CD4-positive, alpha-beta T cell (primary cell): ENCODE measurements at regions not wholly inside any gene's neighbourhood (a gene's known extent, or its start where the extent isn't known, plus 50 kb on each side); places are given as distances from the start of the nearest gene placed in this dataset.

Experiments
- ATAC-seq: fragments of 200-7000 bp; cut with Tn5 transposase; one replicate; pipeline ENCODE4 v1.10.0; 2022; ENCODE audit warnings: mild to moderate bottlenecking; ENCODE audit not compliant: poor library complexity
- CTCF ChIA-PET: fragments of 350-600 bp; sonication (Branson Sonifier 250); formaldehyde crosslinking; loops from one replicate; lab custom pipeline; 2021; ENCODE audit warnings: antibody characterized with exemption, inconsistent platforms; lab: Charles Lee
- POLR2A ChIA-PET: fragments of 350-600 bp; sonication (Branson Sonifier 250); formaldehyde crosslinking; loops from one replicate; lab custom pipeline; 2021; ENCODE audit warnings: antibody characterized with exemption, inconsistent platforms; lab: Charles Lee
- DNase-seq, 14 experiments: peaks; one replicate each; pipeline ENCODE4 v3.0.0-alpha.2; 2013 to 2020; ENCODE audit warnings: mixed read lengths in 2 of 14
- H3K27ac ChIP-seq, 2 donors: one replicate each; pipeline versions ENCODE4 v1.5.1 to v1.7.0; 2013; ENCODE audit warnings: low read length in 2 of 2, low read depth in 1 of 2, mild to moderate bottlenecking in 1 of 2
- H3K27me3 ChIP-seq, 2 experiments: 1 replicate in 1 of 2; 2 replicates in 1 of 2; pipeline versions ENCODE4 v1.6.1 to v1.7.0; 2013; ENCODE audit warnings: low read length in 2 of 2, control low read depth in 1 of 2, mild to moderate bottlenecking in 1 of 2, moderate library complexity in 1 of 2; ENCODE audit not compliant: insufficient read depth in 2 of 2, control insufficient read depth in 1 of 2
- H3K36me3 ChIP-seq: one replicate; pipeline ENCODE4 v1.6.1; 2013; ENCODE audit warnings: low read length, control low read depth; ENCODE audit not compliant: insufficient read depth
- H3K4me1 ChIP-seq: one replicate; pipeline ENCODE4 v1.6.1; 2013; ENCODE audit warnings: low read length, control low read depth; ENCODE audit not compliant: insufficient read depth
- H3K4me3 ChIP-seq: one replicate; pipeline ENCODE4 v1.5.1; 2013; ENCODE audit warnings: mild to moderate bottlenecking, low read length, moderate library complexity
- H3K9me3 ChIP-seq, 2 experiments: 1 replicate in 1 of 2; 2 replicates in 1 of 2; pipeline versions ENCODE4 v1.6.1 to v1.7.0; 2013; ENCODE audit warnings: low read length in 2 of 2, mild to moderate bottlenecking in 2 of 2, control low read depth in 1 of 2, moderate library complexity in 1 of 2; ENCODE audit not compliant: control insufficient read depth in 1 of 2, insufficient read depth in 1 of 2
- H3K27ac Mint-ChIP-seq: one replicate; pipeline ENCODE4 v1.8.0; 2020; ENCODE audit warnings: mixed read lengths
- H3K27me3 Mint-ChIP-seq: one replicate; pipeline ENCODE4 v1.8.0; 2021; ENCODE audit warnings: mixed read lengths
- H3K36me3 Mint-ChIP-seq: one replicate; pipeline ENCODE4 v1.8.0; 2021; ENCODE audit warnings: low read depth, mixed read lengths
- H3K4me1 Mint-ChIP-seq: one replicate; pipeline ENCODE4 v1.8.0; 2021; ENCODE audit warnings: low read depth, mixed read lengths
- H3K4me3 Mint-ChIP-seq: one replicate; pipeline ENCODE4 v1.8.0; 2020; ENCODE audit warnings: mild to moderate bottlenecking, mixed read lengths
- H3K9me3 Mint-ChIP-seq: one replicate; pipeline ENCODE4 v1.8.0; 2020; ENCODE audit warnings: mixed read lengths
- CTCF ChIP-seq: fragments of 200-600 bp; IDR thresholded peaks from one replicate; pipeline ENCODE4 v1.8.0; 2022; ENCODE audit warnings: antibody characterized with exemption, mild to moderate bottlenecking
- intact Hi-C, 2 experiments: fragments of 100-400 bp; cut with DNase I in 1 of 2; cut with micrococcal nuclease in 1 of 2; formaldehyde crosslinking; loops; one replicate each; pipeline versions ENCODE4 v1.15.1 to v1.9.0; 2023 to 2025; cut with DNase I, micrococcal nuclease

DNA sequence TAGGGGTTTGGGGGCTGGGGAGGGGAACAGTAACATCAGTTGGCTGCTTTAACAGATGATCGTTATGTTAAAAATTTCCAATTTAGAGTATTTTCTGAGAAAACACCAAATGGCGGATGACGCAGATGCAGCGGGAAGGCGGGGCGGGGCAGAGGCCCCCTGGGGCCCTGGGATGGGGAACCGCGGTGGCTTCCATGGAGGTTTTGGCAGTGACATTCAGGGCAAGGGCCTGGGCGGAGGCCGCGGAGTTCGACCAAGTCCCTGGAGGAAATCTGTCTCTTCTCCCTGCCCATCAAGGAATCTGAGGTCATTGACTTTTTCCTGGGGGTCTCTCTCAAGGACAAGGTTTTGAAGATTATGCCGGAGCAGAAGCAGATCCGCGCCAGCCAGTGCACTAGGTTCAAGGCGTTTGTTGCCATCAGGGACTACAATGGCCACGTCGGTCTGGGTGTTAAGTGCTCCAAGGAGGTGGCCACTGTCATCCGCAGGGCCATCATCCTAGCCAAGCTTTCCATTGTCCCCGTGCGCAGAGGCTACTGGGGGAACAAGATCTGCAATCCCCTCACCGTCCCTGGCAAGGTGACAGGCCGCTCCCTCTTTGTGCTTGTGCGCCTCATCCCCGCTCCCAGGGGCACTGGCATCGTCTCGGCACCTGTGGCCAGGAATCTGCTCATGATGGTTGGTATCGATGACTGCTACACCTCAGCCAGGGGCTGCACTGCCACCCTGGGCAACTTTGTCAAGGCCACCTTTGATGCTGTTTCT lies 310.2 kb downstream of the PTPRC start:
- no peak overlapping the region for H3K27ac ChIP-seq
- intact Hi-C loops, result loop anchor here in 1 of 2 experiments (10.0 kb wide), 1 partner anchor 434 kb away; no protein-coding TSS in a partner anchor
- no peaks in the 10 kb centered on the region for H3K36me3 ChIP-seq
- no peaks in the 10 kb centered on the region for H3K4me1 Mint-ChIP-seq
- CTCF ChIA-PET, result no interaction called here
- TF ChIP-seq CTCF, result no peak
- H3K9me3 Mint-ChIP-seq, result no peaks in the 10 kb centered on the region
- no peaks in the 10 kb centered on the region for H3K27me3 Mint-ChIP-seq
- H3K4me3 ChIP-seq, result no peak overlapping the region
- H3K9me3 ChIP-seq, result peaks cover 0 to 7% of the 10 kb centered on the region in 2 experiments
- no peaks in the 10 kb centered on the region for H3K27me3 ChIP-seq
- DNase-seq (no peak), ATAC-seq (no peak)
- H3K4me1 ChIP-seq, result no peaks in the 10 kb centered on the region
- H3K4me3 Mint-ChIP-seq, result no peak overlapping the region
- POLR2A ChIA-PET, result no interaction called here
- H3K27ac Mint-ChIP-seq, result no peak overlapping the region
- no peaks in the 10 kb centered on the region for H3K36me3 Mint-ChIP-seq

DNA sequence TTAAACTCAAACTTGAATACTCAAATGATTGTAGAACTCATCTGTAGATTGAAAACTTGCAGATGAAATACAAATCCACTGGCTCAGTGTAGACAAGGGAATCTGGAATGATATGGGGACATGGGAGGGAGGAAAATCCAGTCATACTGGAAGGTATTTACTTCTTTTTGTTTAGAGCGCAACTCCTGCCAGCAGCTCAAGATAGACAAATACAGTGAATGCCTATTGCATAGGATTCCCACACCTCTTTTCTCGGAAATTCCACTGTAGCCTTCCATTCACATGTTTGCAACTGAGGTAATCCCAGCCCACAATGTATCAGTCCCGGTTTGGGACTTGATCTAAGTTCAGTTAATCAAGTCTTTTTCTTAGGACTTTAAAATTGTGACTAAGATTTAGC lies 311.2 kb downstream of the PTPRC start:
- no peak overlapping the region for H3K27ac ChIP-seq
- H3K4me3 ChIP-seq, result no peak overlapping the region
- DNase-seq (no peak), ATAC-seq (no peak)
- H3K4me1 ChIP-seq, result no peaks in the 10 kb centered on the region
- H3K9me3 Mint-ChIP-seq, result no peaks in the 10 kb centered on the region
- H3K36me3 ChIP-seq, result no peaks in the 10 kb centered on the region
- no peaks in the 10 kb centered on the region for H3K4me1 Mint-ChIP-seq
- H3K27me3 Mint-ChIP-seq, result no peaks in the 10 kb centered on the region
- TF ChIP-seq CTCF, result no peak
- no peak overlapping the region for H3K4me3 Mint-ChIP-seq
- no peaks in the 10 kb centered on the region for H3K27me3 ChIP-seq
- CTCF ChIA-PET, result no interaction called here
- H3K9me3 ChIP-seq, result peaks cover 0 to 7% of the 10 kb centered on the region in 2 experiments
- no peak overlapping the region for H3K27ac Mint-ChIP-seq
- POLR2A ChIA-PET, result no interaction called here
- no peaks in the 10 kb centered on the region for H3K36me3 Mint-ChIP-seq
- intact Hi-C loops, result loop anchor here in 1 of 2 experiments (10.0 kb wide), 1 partner anchor 45 kb away; no protein-coding TSS in a partner anchor

- Histone ChIP-seq H3K27ac (no peak overlapping the region), H3K4me1 (no peaks in the 10 kb centered on the region), H3K4me3 (no peak overlapping the region), H3K36me3 (no peaks in the 10 kb centered on the region), H3K27me3 (no peaks in the 10 kb centered on the region), H3K9me3 (no peaks in the 10 kb centered on the region)
- Mint-ChIP-seq H3K27me3 (no peaks in the 10 kb centered on the region), H3K9me3 (no peaks in the 10 kb centered on the region), H3K27ac (no peak overlapping the region), H3K4me3 (no peak overlapping the region), H3K36me3 (no peaks in the 10 kb centered on the region), H3K4me1 (peaks cover 19% of the 10 kb centered on the region)
- intact Hi-C loops, result loop anchor here in 1 of 2 experiments (10.0 kb wide), 1 partner anchor 50 kb away; no protein-coding TSS in a partner anchor
- ATAC-seq (no peak), DNase-seq (no peak)
- TF ChIP-seq CTCF, result no peak
- ChIA-PET CTCF (no interaction called here), POLR2A (no interaction called here)
These were observed 316.2 kb downstream of the PTPRC start for GRCh38 chr1:198955085-198955484.
